Activated CD4-positive, alpha-beta T cell treated with anti-CD3 and anti-CD28 coated beads for 4 hours (primary cell): ENCODE measurements at regions not wholly inside any gene's neighbourhood (a gene's known extent, or its start where the extent isn't known, plus 50 kb on each side); places are given as distances from the start of the nearest gene placed in this dataset.
"Not testable (repeated sequence)": the region's sequence is repeated elsewhere in the genome, so short reads cannot be mapped to it uniquely, and the experiment has no call there.

Experiments used
- DNase-seq, 2 donors: peaks; one replicate each; pipeline ENCODE4 v3.0.0-alpha.2; 2020

GRCh38 chr21:25485914-25486313 lies 121.4 kb downstream of the MRPL39 start:
- DNase-seq = no peak

- no peak for DNase-seq
These were observed 139.4 kb downstream of the MRPL39 start for GRCh38 chr21:25467896-25468295.

GRCh38 chr21:25467071-25467470 lies 140.2 kb downstream of the MRPL39 start:
- DNase-seq = not testable (repeated sequence)

- no peak for DNase-seq
These were observed 140.8 kb downstream of the MRPL39 start for GRCh38 chr21:25466470-25466869.

- no peak for DNase-seq
These were observed 142.0 kb downstream of the MRPL39 start for GRCh38 chr21:25465263-25465662.

GRCh38 chr21:25464275-25464674 lies 143.0 kb downstream of the MRPL39 start:
- peak; percentile 13 to 25 for DNase-seq

- peak in 1 of 2 donors; percentile 8 for DNase-seq
These were observed 144.7 kb downstream of the MRPL39 start for GRCh38 chr21:25462517-25462971.

GRCh38 chr21:25461725-25462124 lies 145.6 kb downstream of the MRPL39 start:
- DNase-seq = no peak

- DNase-seq = no peak
These were observed 147.3 kb downstream of the MRPL39 start for GRCh38 chr21:25459993-25460392.

- no peak for DNase-seq
These were observed 147.9 kb downstream of the MRPL39 start for GRCh38 chr21:25459365-25459764.

- no peak for DNase-seq
These were observed 148.8 kb downstream of the MRPL39 start for GRCh38 chr21:25458484-25458883.

- no peak for DNase-seq
These were observed 149.3 kb downstream of the MRPL39 start for GRCh38 chr21:25457946-25458345.

GRCh38 chr21:25457411-25457810 lies 149.9 kb downstream of the MRPL39 start:
- DNase-seq = peak in 1 of 2 donors; percentile 3

GRCh38 chr21:25456672-25457071 lies 150.6 kb downstream of the MRPL39 start:
- DNase-seq = peak; percentile 17 to 22

GRCh38 chr21:25453524-25453923 lies 153.8 kb downstream of the MRPL39 start:
- no peak for DNase-seq

- no peak for DNase-seq
These were observed 157.3 kb downstream of the MRPL39 start for GRCh38 chr21:25449950-25450349.

GRCh38 chr21:25441835-25442234 lies 165.4 kb downstream of the MRPL39 start:
- DNase-seq = no peak

- not testable (repeated sequence) for DNase-seq
These were observed 169.8 kb downstream of the MRPL39 start for GRCh38 chr21:25437465-25437864.

- DNase-seq = no peak
These were observed 178.7 kb downstream of the MRPL39 start for GRCh38 chr21:25428537-25428936.

- DNase-seq = no peak
These were observed 179.5 kb downstream of the MRPL39 start for GRCh38 chr21:25427828-25428227.

GRCh38 chr21:25426580-25426979 lies 180.7 kb downstream of the MRPL39 start:
- DNase-seq = no peak

GRCh38 chr21:25425156-25425555 lies 182.1 kb downstream of the MRPL39 start:
- DNase-seq = no peak

- DNase-seq = no peak
These were observed 182.6 kb downstream of the MRPL39 start for GRCh38 chr21:25424634-25425033.

- DNase-seq = no peak
These were observed 183.2 kb downstream of the MRPL39 start for GRCh38 chr21:25424048-25424447.
